ENCODE measurements at regions not wholly inside any gene's neighbourhood (a gene's known extent, or its start where the extent isn't known, plus 50 kb on each side); places are given as distances from the start of the nearest gene placed in this dataset.

DNA sequence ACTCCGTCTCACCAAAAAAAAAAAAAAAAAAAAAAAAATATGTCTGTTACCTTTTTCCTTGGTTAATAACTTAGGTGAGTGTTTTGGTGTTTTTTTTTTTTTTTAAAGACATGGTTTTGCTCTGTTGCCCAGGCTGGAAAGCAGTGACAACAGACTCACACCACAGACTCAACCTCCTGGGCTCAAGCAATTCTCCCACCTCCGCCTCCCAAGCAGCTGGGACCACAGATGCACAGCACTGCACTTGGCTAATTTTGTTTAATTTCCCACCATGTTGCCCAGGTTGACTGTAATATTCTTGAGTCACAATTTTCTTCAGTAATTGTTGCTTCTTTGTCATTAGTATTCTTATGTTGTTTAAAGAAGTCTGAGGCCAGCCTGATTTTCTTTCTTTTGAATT is 149.2 kb upstream of the SYT6 start:
- intact Hi-C loops (cut with micrococcal nuclease): no loop called here
- in situ Hi-C loops (cut with MboI; ENCODE audit: low sequenced_read_pairs): no loop called here

More for the DNA sequence above, 149.2 kb upstream of the SYT6 start:
- Histone ChIP-seq H3K9me3 (ENCODE audit: control insufficient read depth, insufficient read depth, low read length) (no peaks in the 10 kb centered on the region), H2BK15ac (ENCODE audit: low read depth, low read length) (no peak overlapping the region), H3K23ac (ENCODE audit: low read depth, low read length) (no peak overlapping the region), H3K9ac (ENCODE audit: low read depth, low read length) (no peak overlapping the region), H3K4me3 (ENCODE audit: insufficient read depth, low read depth, low read length) (no peak overlapping the region), H3K4me1 (ENCODE audit: control insufficient read depth, insufficient read depth, low read length) (peaks cover 3% of the 10 kb centered on the region), H2BK5ac (ENCODE audit: low read depth, low read length, poor library complexity, severe bottlenecking) (no peak overlapping the region), H3K79me1 (ENCODE audit: low read depth in 1 of 2, low read length in 2 of 2) (no peaks in the 10 kb centered on the region), H3K18ac (ENCODE audit: low read depth, low read length) (no peak overlapping the region), H2AK5ac (ENCODE audit: low read depth, low read length) (no peak overlapping the region), H4K8ac (ENCODE audit: low read depth in 2 of 2, low read length in 2 of 2) (no peak overlapping the region), H3K4me2 (ENCODE audit: low read depth, low read length) (no peak overlapping the region), H4K91ac (ENCODE audit: insufficient read depth, low read depth, low read length) (no peak overlapping the region), H3K4ac (ENCODE audit: low read depth, low read length) (no peak overlapping the region), H3K9me1 (ENCODE audit: insufficient read depth, low read length) (no peaks in the 10 kb centered on the region), H3K14ac (replicated peaks; ENCODE audit: low read depth, low read length) (no peak overlapping the region), H3K27ac (ENCODE audit: insufficient read depth, low read length) (no peak overlapping the region), H2AK9ac (replicated peaks; ENCODE audit: low read depth, low read length, poor library complexity) (no peak overlapping the region), H3K36me3 (ENCODE audit: control insufficient read depth, insufficient read depth, low read length) (no peaks in the 10 kb centered on the region), H2AFZ (replicated peaks; ENCODE audit: low read length, poor library complexity) (no peak overlapping the region), H4K20me1 (ENCODE audit: insufficient read depth, low read length) (no peaks in the 10 kb centered on the region), H2BK120ac (ENCODE audit: low read depth, low read length) (no peak overlapping the region), H4K5ac (ENCODE audit: low read depth, low read length) (no peak overlapping the region), H2BK20ac (ENCODE audit: low read depth, low read length) (no peak overlapping the region), H3K56ac (ENCODE audit: extremely low read depth, insufficient read depth, low read length) (no peak overlapping the region), H3K27me3 (ENCODE audit: control insufficient read depth, insufficient read depth, low read length) (peaks cover 12% of the 10 kb centered on the region)
- DNase-seq (no peak), ATAC-seq (ENCODE audit: low read depth) (no peak)
- WGBS, 2 experiments (ENCODE audit: extremely low coverage in 2 of 2, insufficient read length in 1 of 2): 80% methylated on average over 1 of the region's 2 CpGs; no CpG with 5 or more reads in 1 of the 2 experiments
- no TSS peak for BruUV-seq (replicated peaks)
- TF ChIP-seq RCOR1 (IDR thresholded peaks at IDR 0.05; ENCODE audit: insufficient replicate concordance, low read length): no peak
- no peak for TF ChIP-seq MAZ (IDR thresholded peaks at IDR 0.05; ENCODE audit: borderline replicate concordance, low read depth, low read length)
- no peak for TF ChIP-seq MAFK (IDR thresholded peaks at IDR 0.05; ENCODE audit: low read depth, low read length)
- TF ChIP-seq CEBPB (IDR thresholded peaks at IDR 0.05; ENCODE audit: low read depth, low read length): no peak
- no peak for TF ChIP-seq POLR2A (IDR thresholded peaks at IDR 0.05; ENCODE audit: low read depth, low read length)
- no peak for TF ChIP-seq RFX5 (IDR thresholded peaks at IDR 0.05; ENCODE audit: low read depth, low read length)
- TF ChIP-seq USF2 (IDR thresholded peaks at IDR 0.05; ENCODE audit: low read depth, low read length): no peak
- no peak for TF ChIP-seq ELK1 (IDR thresholded peaks at IDR 0.05; ENCODE audit: borderline replicate concordance, low read depth, low read length)
- no peak for TF ChIP-seq NFE2L2 (IDR thresholded peaks at IDR 0.05; ENCODE audit: low read depth, low read length)
- no peak for TF ChIP-seq FOS (IDR thresholded peaks at IDR 0.05; ENCODE audit: low read depth, low read length)
- TF ChIP-seq SMC3 (IDR thresholded peaks at IDR 0.05; ENCODE audit: low read depth, low read length): no peak
- TF ChIP-seq BHLHE40 (IDR thresholded peaks at IDR 0.05; ENCODE audit: low read depth, low read length): no peak
- TF ChIP-seq CHD1 (IDR thresholded peaks at IDR 0.05; ENCODE audit: low read depth, low read length): no peak
- no peak for TF ChIP-seq RAD21 (IDR thresholded peaks at IDR 0.05; ENCODE audit: low read length)
- TF ChIP-seq MXI1 (IDR thresholded peaks at IDR 0.05; ENCODE audit: borderline replicate concordance, low read depth, low read length): no peak
- TF ChIP-seq, protein P1, sequence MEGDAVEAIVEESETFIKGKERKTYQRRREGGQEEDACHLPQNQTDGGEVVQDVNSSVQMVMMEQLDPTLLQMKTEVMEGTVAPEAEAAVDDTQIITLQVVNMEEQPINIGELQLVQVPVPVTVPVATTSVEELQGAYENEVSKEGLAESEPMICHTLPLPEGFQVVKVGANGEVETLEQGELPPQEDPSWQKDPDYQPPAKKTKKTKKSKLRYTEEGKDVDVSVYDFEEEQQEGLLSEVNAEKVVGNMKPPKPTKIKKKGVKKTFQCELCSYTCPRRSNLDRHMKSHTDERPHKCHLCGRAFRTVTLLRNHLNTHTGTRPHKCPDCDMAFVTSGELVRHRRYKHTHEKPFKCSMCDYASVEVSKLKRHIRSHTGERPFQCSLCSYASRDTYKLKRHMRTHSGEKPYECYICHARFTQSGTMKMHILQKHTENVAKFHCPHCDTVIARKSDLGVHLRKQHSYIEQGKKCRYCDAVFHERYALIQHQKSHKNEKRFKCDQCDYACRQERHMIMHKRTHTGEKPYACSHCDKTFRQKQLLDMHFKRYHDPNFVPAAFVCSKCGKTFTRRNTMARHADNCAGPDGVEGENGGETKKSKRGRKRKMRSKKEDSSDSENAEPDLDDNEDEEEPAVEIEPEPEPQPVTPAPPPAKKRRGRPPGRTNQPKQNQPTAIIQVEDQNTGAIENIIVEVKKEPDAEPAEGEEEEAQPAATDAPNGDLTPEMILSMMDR (conservative IDR thresholded peaks at IDR 0.05; ENCODE audit: low read depth, low read length): no peak
- ChIA-PET POLR2A (ENCODE audit: unreplicated experiment) (no interaction called here), CTCF (interaction anchor here (0.7 kb wide), 1 partner anchor 185 kb away, joined by 4 read pairs; no protein-coding TSS in a partner anchor)
- dilution Hi-C loops (cut with HindIII; ENCODE audit: low sequenced_read_pairs, unreplicated experiment): no loop called here

All from IMR-90 (cell line).